ENCODE measurements at regions not wholly inside any gene's neighbourhood (a gene's known extent, or its start where the extent isn't known, plus 50 kb on each side); places are given as distances from the start of the nearest gene placed in this dataset.

DNA sequence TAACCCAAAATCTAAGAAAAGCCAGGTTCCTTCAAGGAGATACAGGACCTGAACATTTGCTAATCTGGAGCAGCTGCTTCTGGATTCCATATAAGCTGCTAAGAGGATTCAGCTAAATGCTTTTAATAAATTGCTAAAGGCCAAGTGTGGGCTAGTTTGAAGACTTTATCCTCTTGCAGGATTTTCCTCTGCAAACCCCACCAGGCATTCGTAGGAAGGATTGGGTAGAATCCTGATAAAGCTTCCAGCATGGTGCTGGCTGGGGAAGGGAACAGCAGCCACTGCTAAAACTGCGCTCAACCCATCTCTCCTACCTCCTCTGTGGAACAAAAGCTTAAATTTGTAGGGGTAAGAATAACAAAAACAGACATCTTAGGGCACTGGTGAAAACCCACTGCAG, 61.3 kb upstream of the TAB3 start:
- DNase-seq (ENCODE audit: low read depth in 3 of 3), result no peak

DNA sequence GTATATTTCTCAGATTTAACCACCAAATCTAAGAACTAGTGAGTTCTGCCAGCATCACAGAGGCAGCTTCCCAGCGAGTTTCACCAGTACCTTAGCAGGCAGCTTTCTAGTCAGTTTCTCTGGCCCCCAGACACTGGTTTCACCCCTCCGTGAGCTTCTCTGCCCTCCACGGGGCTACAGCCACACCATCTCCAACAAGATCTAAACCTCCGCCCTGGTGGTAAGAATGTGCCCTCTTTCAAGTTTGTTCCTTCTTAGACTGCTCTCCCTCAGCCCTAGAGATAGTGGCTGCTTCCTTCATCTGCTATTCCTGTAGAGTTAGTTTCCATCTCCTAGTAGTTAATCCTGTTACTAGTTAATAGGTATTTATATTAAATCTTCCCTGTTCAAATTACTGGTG, 60.5 kb upstream of the TAB3 start:
- DNase-seq (ENCODE audit: low read depth in 3 of 3), result no peak

DNA sequence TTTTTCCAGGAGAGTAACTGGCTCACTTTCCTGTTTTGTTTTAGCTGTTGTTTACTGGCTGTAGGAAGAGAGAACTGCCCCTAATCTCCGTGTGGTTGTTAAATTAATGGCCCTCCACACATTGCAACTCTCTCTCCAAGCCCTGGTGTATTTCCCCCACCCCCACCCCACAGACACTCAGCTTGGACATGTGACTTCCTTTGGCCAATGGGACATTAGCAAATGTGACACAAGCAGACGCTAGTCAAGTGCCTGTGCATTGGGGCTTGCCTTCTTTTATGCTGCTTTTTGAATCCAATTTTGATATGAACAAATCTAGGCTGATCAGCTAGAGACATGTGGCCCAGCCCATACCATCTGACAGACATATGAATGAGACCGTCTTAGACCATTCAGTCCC, 59.6 kb upstream of the TAB3 start:
- no peak for DNase-seq (ENCODE audit: low read depth in 3 of 3)

DNA sequence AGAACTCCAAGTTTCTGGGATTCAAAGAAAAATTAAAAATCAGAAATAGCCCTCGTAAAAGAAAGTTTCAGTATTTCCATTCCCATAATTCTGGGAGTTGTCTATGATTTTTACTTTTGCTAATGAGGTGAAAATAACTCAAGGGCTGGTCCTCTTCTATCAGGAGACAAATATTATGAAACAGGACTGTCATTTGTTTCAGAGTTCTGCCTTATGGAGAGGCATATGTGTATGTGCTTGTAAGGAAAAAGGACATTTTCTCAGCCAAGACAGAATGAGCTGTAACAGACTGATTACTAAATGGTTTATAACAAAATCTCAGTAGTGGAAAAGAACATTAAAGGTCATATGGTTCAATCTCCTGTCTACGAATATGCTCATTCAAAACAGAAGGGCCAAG, 59.0 kb upstream of the TAB3 start:
- DNase-seq (ENCODE audit: low read depth in 3 of 3), result no peak

DNA sequence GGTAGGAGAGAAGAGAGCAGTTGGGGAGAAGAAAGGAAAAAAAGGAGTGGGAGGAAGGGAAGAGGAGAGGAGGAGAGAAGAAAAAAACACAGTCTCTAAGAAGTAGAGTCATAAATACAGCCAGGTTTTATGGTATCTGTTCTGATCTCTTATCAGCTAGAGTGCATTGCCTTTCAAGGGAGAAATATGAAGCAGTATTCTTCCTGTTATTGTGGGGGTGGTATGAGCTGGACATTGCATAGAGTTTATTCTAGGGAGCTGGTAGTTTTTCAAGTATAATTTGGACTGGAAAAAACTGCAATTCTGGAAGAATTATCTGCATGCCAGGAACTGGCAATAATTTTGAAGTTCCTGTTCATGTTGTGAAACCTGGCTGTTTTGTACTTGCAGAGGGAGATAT, 54.9 kb upstream of the TAB3 start:
- no peak for DNase-seq (ENCODE audit: low read depth in 3 of 3)

DNA sequence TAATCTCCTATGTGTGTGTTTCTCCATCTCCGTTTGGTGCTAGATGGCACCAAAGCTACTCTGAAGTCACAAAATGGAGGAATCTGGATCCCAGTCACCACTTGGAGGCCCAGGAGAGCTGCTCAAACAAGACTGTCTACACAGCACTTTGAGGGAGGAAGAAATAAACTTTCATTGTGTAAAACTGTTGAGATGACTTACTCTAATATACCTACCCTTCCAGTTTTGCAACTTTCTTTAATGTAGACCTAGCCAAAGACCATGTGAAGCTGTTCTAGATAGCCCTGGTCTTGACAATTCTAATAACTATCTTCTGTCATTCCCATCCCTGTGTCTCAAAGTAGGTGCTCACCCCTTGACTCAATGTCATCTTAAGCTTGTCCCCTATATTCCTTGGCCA, 52.8 kb upstream of the TAB3 start:
- no peak for DNase-seq (ENCODE audit: low read depth in 3 of 3)

DNA sequence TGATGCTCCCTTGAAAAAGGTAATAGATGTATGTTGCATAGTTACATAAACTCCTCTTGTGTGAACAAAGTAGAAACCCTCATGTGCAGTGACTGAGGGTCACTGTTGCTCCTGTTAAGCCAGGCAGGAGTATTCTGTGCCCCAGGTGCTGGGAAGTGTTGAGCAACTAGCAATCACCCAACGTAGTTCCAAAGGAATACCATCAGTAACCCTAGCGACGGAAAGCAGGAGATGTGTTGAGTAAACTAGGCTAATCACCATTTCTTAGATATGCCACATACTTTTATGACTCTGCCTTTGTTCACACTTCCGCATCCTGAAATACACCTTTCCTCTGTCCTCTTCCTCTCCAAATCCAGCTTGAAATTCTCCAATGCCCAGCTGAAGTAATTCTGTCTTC, 50.9 kb upstream of the TAB3 start:
- no peak for DNase-seq (ENCODE audit: low read depth in 3 of 3)
